HEK293T (cell line): ENCODE measurements at regions not wholly inside any gene's neighbourhood (a gene's known extent, or its start where the extent isn't known, plus 50 kb on each side); places are given as distances from the start of the nearest gene placed in this dataset.

Experiments used
- ARNT ChIP-seq: fragments of 450-650 bp; IDR thresholded peaks from 2 replicates; pipeline ENCODE4 v1.6.1; 2017; ENCODE audit warnings: mild to moderate bottlenecking
- BHLHE40 ChIP-seq: fragments of 450-650 bp; IDR thresholded peaks from 2 replicates; pipeline ENCODE4 v1.6.1; 2016; ENCODE audit warnings: mild to moderate bottlenecking, moderate library complexity, borderline replicate concordance
- CTBP1 ChIP-seq: fragments of 450-650 bp; IDR thresholded peaks from 2 replicates; pipeline ENCODE4 v1.6.1; 2016; ENCODE audit warnings: borderline replicate concordance
- ELF4 ChIP-seq: fragments of 450-650 bp; IDR thresholded peaks from 2 replicates; pipeline ENCODE4 v1.6.1; 2017; ENCODE audit warnings: antibody characterized with exemption
- FOXA1 ChIP-seq: fragments of 450-650 bp; IDR thresholded peaks from 2 replicates; pipeline ENCODE4 v1.6.1; 2016; ENCODE audit warnings: mild to moderate bottlenecking
- FOXM1 ChIP-seq: fragments of 450-650 bp; IDR thresholded peaks from 2 replicates; pipeline ENCODE4 v1.6.1; 2017; ENCODE audit warnings: mild to moderate bottlenecking, borderline replicate concordance
- L3MBTL2 ChIP-seq: fragments of 450-650 bp; conservative IDR thresholded peaks from 2 replicates; pipeline ENCODE4 v1.6.1; 2016; ENCODE audit warnings: mild to moderate bottlenecking
- NFRKB ChIP-seq: fragments of 450-650 bp; IDR thresholded peaks from 2 replicates; pipeline ENCODE4 v1.6.1; 2016; ENCODE audit warnings: mild to moderate bottlenecking, moderate library complexity
- PKNOX1 ChIP-seq: fragments of 450-650 bp; IDR thresholded peaks from 2 replicates; pipeline ENCODE4 v1.6.1; 2016
- SP1 ChIP-seq: fragments of 450-650 bp; IDR thresholded peaks from 2 replicates; pipeline ENCODE4 v1.6.1; 2017
- TARDBP ChIP-seq: fragments of 450-650 bp; IDR thresholded peaks from 2 replicates; pipeline ENCODE4 v1.6.1; 2016
- ZNF384 ChIP-seq: fragments of 450-650 bp; IDR thresholded peaks from 2 replicates; pipeline ENCODE4 v1.6.1; 2016

- TF ChIP-seq BHLHE40 = no peak
- no peak for TF ChIP-seq TARDBP
- TF ChIP-seq FOXA1 = no peak
- TF ChIP-seq SP1 = no peak
- no peak for TF ChIP-seq FOXM1
- no peak for TF ChIP-seq NFRKB
- no peak for TF ChIP-seq ARNT
- TF ChIP-seq PKNOX1 = no peak
- TF ChIP-seq CTBP1 = no peak
- TF ChIP-seq L3MBTL2 = no peak
- no peak for TF ChIP-seq ZNF384
- TF ChIP-seq ELF4 = no peak
Observed at GRCh38 chr2:891734-892133, 58.9 kb upstream of the SNTG2 start.
